GM12864 (cell line): ENCODE measurements at regions not wholly inside any gene's neighbourhood (a gene's known extent, or its start where the extent isn't known, plus 50 kb on each side); places are given as distances from the start of the nearest gene placed in this dataset.

Experiments used
- DNase-seq: peaks from one replicate; pipeline ENCODE4 v3.0.0-alpha.2; 2011; ENCODE audit warnings: low read depth
- H3K4me3 ChIP-seq: 2 replicates; pipeline ENCODE4 v1.5.1; 2011; ENCODE audit warnings: mild to moderate bottlenecking, low read depth, low read length, control low read depth
- TF ChIP-seq, protein P1 (sequence below): IDR thresholded peaks from 2 replicates; pipeline ENCODE4 v1.5.1; 2011; ENCODE audit warnings: low read depth, mild to moderate bottlenecking, moderate library complexity, low read length, control low read depth, inconsistent platforms; ENCODE audit errors: missing control alignments

DNA sequence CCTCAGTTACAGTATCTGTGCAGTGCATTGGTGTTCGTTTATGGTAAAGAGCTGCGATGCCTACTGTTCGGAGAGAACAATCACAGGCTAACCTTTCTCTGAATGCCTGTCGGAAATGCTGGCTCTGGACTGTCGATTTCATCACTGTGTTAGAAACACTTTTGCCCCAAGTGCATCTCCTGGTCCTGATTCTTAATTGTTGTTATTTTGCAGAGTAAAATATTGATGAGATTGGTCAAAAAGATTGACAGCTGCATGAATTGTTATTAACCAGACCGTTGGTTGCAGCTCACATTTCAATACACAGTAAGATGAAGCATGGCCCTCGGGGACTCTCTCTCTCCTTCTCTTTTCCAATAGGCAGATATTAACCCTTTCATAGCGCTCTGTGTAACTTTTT lies 557.4 kb upstream of the ADARB2 start:
- DNase-seq = no peak
- no peak overlapping the region for H3K4me3 ChIP-seq
- TF ChIP-seq, protein P1, sequence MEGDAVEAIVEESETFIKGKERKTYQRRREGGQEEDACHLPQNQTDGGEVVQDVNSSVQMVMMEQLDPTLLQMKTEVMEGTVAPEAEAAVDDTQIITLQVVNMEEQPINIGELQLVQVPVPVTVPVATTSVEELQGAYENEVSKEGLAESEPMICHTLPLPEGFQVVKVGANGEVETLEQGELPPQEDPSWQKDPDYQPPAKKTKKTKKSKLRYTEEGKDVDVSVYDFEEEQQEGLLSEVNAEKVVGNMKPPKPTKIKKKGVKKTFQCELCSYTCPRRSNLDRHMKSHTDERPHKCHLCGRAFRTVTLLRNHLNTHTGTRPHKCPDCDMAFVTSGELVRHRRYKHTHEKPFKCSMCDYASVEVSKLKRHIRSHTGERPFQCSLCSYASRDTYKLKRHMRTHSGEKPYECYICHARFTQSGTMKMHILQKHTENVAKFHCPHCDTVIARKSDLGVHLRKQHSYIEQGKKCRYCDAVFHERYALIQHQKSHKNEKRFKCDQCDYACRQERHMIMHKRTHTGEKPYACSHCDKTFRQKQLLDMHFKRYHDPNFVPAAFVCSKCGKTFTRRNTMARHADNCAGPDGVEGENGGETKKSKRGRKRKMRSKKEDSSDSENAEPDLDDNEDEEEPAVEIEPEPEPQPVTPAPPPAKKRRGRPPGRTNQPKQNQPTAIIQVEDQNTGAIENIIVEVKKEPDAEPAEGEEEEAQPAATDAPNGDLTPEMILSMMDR = no peak

DNA sequence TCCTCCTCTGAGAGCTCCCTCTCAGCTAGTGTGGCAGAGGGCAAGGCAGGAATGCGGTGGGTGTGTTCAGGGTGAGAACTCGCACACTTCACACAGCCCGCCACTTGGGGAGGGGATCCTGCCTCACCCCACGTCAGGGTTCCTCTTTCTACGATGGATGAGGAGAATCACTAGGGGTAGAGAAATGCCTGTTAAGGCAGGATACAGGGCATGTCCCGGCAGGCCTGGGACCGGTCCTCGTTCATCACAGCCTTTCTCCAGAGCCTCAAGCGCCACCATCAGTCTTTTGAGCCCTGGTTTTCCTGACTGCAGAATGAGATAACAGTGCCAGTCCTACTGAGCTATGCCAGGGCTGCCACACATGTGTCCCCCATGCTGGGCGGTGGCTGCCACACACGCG lies 546.7 kb upstream of the ADARB2 start:
- no peak for DNase-seq
- H3K4me3 ChIP-seq = no peak overlapping the region
- TF ChIP-seq, protein P1 = no peak

DNA sequence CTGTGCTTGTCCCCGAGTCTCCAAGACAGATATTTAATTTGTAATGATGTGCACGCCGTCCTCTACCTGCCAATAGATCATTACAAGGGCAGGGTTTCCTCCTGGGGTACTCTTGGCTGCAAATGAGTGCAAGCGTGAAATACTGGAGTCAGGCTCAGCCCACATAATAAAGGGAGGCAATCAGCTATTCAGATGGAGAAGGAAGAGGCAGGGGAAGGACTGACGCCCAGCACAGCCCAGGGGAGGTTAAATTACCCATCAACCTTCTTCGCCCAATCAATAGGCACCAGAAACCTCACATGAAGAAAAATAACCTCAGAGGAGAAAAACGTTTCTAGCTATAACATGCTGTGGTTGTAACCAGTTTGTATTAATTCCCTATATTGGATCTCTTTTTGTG lies 544.9 kb upstream of the ADARB2 start:
- no peak for DNase-seq
- TF ChIP-seq, protein P1 = no peak
- H3K4me3 ChIP-seq = no peak overlapping the region

DNA sequence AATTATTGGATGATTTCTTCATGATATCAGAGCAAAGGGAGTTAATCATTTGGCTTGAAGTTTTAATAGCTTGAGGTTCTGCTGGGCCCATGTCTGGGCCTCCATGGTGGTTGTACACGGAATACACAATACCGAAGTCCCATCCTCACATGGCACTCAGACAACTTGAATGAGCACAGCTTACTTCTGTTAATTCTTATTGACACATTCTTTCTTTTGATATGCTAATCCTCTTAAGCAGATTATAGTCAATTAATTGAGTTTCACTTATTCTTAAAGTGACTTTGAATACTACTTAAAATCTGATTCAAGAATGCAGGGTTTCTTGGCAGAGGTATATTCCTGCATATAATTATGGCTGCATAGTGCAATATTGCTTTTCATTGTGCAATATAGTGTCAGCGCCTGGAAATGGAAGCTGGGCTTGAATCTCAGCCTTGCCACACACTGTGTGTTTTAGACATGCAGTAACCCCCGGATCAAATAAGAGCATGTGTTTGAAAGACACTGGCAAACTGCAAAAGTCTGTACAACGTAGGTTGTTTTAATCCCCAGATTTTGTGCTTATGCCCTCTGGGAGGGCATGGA lies 543.5 kb upstream of the ADARB2 start:
- DNase-seq = no peak
- H3K4me3 ChIP-seq = no peak overlapping the region
- TF ChIP-seq, protein P1 = no peak

DNA sequence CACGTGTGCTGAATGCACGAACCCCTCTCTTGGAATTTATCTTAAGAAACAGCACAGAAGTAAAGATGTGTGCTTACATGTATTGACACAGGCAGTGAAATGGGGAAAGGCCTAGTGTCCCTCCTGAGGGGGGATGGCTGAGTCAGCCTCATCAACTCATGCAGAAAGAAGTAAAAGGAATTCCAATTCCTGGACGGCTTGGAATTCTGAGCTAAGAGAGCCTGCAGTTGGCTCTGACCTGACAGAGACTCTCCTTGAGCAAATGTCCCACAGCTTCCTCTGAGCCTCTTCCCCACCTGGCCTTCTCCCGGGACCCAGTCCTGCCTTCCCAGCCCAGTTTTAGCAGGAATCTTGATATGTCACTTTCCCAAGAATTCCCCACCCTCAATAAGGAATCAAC lies 542.4 kb upstream of the ADARB2 start:
- DNase-seq = no peak
- TF ChIP-seq, protein P1 = no peak
- H3K4me3 ChIP-seq = no peak overlapping the region

DNA sequence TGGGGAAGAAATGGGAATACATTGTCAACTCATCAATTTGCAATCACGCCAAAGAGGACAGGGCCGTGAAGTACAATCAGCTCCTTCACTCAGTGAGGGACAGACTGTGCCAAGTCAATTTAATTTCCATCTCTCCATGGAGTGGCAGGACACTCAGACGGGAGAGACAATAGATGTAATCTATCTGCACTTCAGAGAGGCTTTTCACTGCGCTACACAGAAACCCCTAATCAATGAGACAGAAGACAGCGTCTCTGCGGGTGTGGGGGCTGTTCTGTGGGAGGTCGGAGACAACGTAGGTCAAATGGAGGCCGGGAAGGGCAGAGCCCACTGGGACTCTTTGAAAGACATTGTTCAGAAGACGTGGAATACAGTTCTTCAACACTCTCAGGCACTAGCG lies 541.0 kb upstream of the ADARB2 start:
- no peak overlapping the region for H3K4me3 ChIP-seq
- TF ChIP-seq, protein P1 = no peak
- no peak for DNase-seq

DNA sequence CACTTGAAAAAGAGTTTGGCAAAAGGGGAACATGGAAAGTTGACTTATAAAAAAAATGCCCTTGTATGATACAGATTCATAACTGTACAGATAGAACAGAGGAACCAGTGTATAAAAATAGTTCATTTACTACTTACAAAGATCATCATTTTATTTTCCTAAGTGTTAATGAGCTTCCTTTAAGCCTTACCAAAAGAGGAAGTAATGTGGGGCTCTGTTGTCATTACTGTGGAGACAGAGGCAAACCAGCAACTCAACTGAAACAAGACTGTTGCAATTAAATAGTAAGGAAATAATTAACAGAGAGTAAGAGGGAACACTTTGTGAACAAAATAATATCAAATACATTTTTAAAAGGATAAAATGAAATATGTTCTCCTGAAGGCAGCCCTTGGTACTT lies 526.2 kb upstream of the ADARB2 start:
- TF ChIP-seq, protein P1 = no peak
- DNase-seq = no peak
- H3K4me3 ChIP-seq = no peak overlapping the region
